H1 (cell line): ENCODE measurements at regions not wholly inside any gene's neighbourhood (a gene's known extent, or its start where the extent isn't known, plus 50 kb on each side); places are given as distances from the start of the nearest gene placed in this dataset.

Experiments used
- CTCF ChIA-PET: fragments of 300-600 bp; sonication (Branson Sonifier 250); formaldehyde crosslinking; loops from one replicate; lab custom pipeline; 2021; ENCODE audit not compliant: partially characterized antibody; lab: Charles Lee
- POLR2A ChIA-PET: fragments of 300-600 bp; sonication (Branson Sonifier 250); formaldehyde crosslinking; loops from one replicate; lab custom pipeline; 2021; ENCODE audit warnings: inconsistent platforms; ENCODE audit not compliant: partially characterized antibody; lab: Charles Lee
- DNase-seq, 2 experiments: peaks; one replicate each; pipeline versions ENCODE4 v3.0.0 to v3.0.0-alpha.2; 2010 to 2022; ENCODE audit warnings: low spot score in 2 of 2, low read depth in 1 of 2, mixed read lengths in 1 of 2
- FAIRE-seq: peaks from 2 replicates; lab custom pipeline; 2011; peaks lifted over from hg19 to GRCh38; lab: Jason Lieb, UNC
- H2AFZ ChIP-seq: 2 replicates; pipeline ENCODE4 v1.8.1; 2012; ENCODE audit warnings: low read length, inconsistent platforms
- H2AK5ac ChIP-seq: 2 replicates; pipeline ENCODE4 v1.6.1; 2013; ENCODE audit warnings: low read depth, low read length
- H2BK120ac ChIP-seq: replicated peaks from 2 replicates; pipeline ENCODE3; 2013; ENCODE audit warnings: low read depth, low read length, inconsistent platforms
- H2BK12ac ChIP-seq: 2 replicates; pipeline ENCODE4 v1.6.1; 2013; ENCODE audit warnings: low read depth, low read length
- H2BK15ac ChIP-seq: 2 replicates; pipeline ENCODE4 v1.6.1; 2013; ENCODE audit warnings: low read length
- H2BK20ac ChIP-seq: 2 replicates; pipeline ENCODE4 v1.6.1; 2013; ENCODE audit warnings: low read length
- H2BK5ac ChIP-seq: 2 replicates; pipeline ENCODE4 v1.6.1; 2013; ENCODE audit warnings: low read depth, low read length
- H3K14ac ChIP-seq: 2 replicates; pipeline ENCODE4 v1.6.1; 2013; ENCODE audit warnings: inconsistent platforms; ENCODE audit not compliant: insufficient read length
- H3K18ac ChIP-seq: 2 replicates; pipeline ENCODE4 v1.6.1; 2013; ENCODE audit warnings: low read length; ENCODE audit errors: extremely low read depth
- H3K23ac ChIP-seq: 2 replicates; pipeline ENCODE4 v1.6.1; 2013; ENCODE audit warnings: inconsistent platforms; ENCODE audit not compliant: insufficient read length
- H3K23me2 ChIP-seq: 2 replicates; pipeline ENCODE4 v1.6.1; 2013; ENCODE audit warnings: low read depth, low read length
- H3K27ac ChIP-seq: 2 replicates; pipeline ENCODE4 v1.6.1; 2011; ENCODE audit warnings: low read depth, low read length, inconsistent platforms
- H3K27me3 ChIP-seq, 4 experiments: replicated peaks in 1 of 4; 1 replicate in 1 of 4; 2 replicates in 3 of 4; pipeline versions ENCODE4 v1.6.1 to v1.8.1; 2011 to 2013; ENCODE audit warnings: low read length in 3 of 4, mild to moderate bottlenecking in 3 of 4, inconsistent platforms in 2 of 4, mixed read lengths in 2 of 4, moderate library complexity in 1 of 4; ENCODE audit not compliant: control insufficient read depth in 3 of 4, insufficient read depth in 3 of 4; ENCODE audit errors: extremely low read depth in 1 of 4
- H3K36me3 ChIP-seq, 4 experiments: 2 replicates each; pipeline versions ENCODE4 v1.6.1 to v1.8.1; 2011 to 2013; ENCODE audit warnings: mild to moderate bottlenecking in 4 of 4, low read length in 3 of 4, moderate library complexity in 2 of 4, control low read depth in 1 of 4, inconsistent platforms in 1 of 4; ENCODE audit not compliant: insufficient read depth in 4 of 4, control insufficient read depth in 2 of 4
- H3K4ac ChIP-seq: replicated peaks from 2 replicates; pipeline ENCODE3; 2013; ENCODE audit warnings: low read length, low read depth, mixed read lengths, inconsistent platforms; ENCODE audit not compliant: insufficient read length
- H3K4me1 ChIP-seq, 4 experiments: replicated peaks in 1 of 4; 1 replicate in 1 of 4; 2 replicates in 3 of 4; pipeline versions ENCODE4 v1.6.1 to v1.8.1; 2011 to 2013; ENCODE audit warnings: low read length in 3 of 4, inconsistent platforms in 2 of 4, mixed read lengths in 1 of 4; ENCODE audit not compliant: insufficient read depth in 4 of 4, control insufficient read depth in 3 of 4
- H3K4me2 ChIP-seq, 2 experiments: 2 replicates each; pipeline versions ENCODE4 v1.6.1 to v1.8.1; 2011 to 2013; ENCODE audit warnings: low read depth in 2 of 2, low read length in 2 of 2, control low read depth in 1 of 2, inconsistent platforms in 1 of 2, mild to moderate bottlenecking in 1 of 2; ENCODE audit not compliant: insufficient read depth in 1 of 2
- H3K4me3 ChIP-seq, 4 experiments: fragments of 200-600, 300-600 bp in 1 of 4; sonication (generic), shearing (Covaris generic), sonication (Bioruptor Twin) in 1 of 4; 2 replicates each; pipeline versions ENCODE4 v1.5.1 to v1.8.1; 2011 to 2016; ENCODE audit warnings: low read length in 4 of 4, low read depth in 3 of 4, control low read depth in 2 of 4, inconsistent platforms in 2 of 4, mild to moderate bottlenecking in 2 of 4, mixed read lengths in 1 of 4, moderate library complexity in 1 of 4; ENCODE audit not compliant: insufficient read depth in 2 of 4; ENCODE audit errors: extremely low read depth in 1 of 4
- H3K56ac ChIP-seq: replicated peaks from 2 replicates; pipeline ENCODE3; 2013; ENCODE audit warnings: low read depth, mild to moderate bottlenecking, mixed read lengths, low read length, inconsistent platforms; ENCODE audit not compliant: insufficient read length
- H3K79me1 ChIP-seq: 2 replicates; pipeline ENCODE4 v1.6.1; 2013; ENCODE audit warnings: low read depth, low read length, control low read depth
- H3K79me2 ChIP-seq, 2 experiments: 2 replicates each; pipeline versions ENCODE4 v1.6.1 to v1.8.1; 2012 to 2013; ENCODE audit warnings: low read length in 2 of 2, mild to moderate bottlenecking in 2 of 2, inconsistent platforms in 1 of 2; ENCODE audit not compliant: insufficient read depth in 2 of 2, control insufficient read depth in 1 of 2
- H3K9ac ChIP-seq, 4 experiments: replicated peaks in 1 of 4; 1 replicate in 1 of 4; 2 replicates in 3 of 4; pipeline versions ENCODE4 v1.6.1 to v1.8.1; 2011 to 2013; ENCODE audit warnings: low read depth in 3 of 4, low read length in 3 of 4, control low read depth in 2 of 4, mild to moderate bottlenecking in 2 of 4, moderate library complexity in 2 of 4, inconsistent platforms in 1 of 4; ENCODE audit errors: extremely low read depth in 1 of 4
- H3K9me3 ChIP-seq, 2 experiments: 2 replicates each; pipeline versions ENCODE4 v1.6.1 to v1.8.1; 2012 to 2013; ENCODE audit warnings: mild to moderate bottlenecking in 2 of 2, moderate library complexity in 2 of 2, control low read depth in 1 of 2, inconsistent platforms in 1 of 2, low read depth in 1 of 2, low read length in 1 of 2, mixed read lengths in 1 of 2; ENCODE audit not compliant: insufficient read depth in 2 of 2
- H4K20me1 ChIP-seq, 2 experiments: replicated peaks in 1 of 2; 2 replicates each; pipeline versions ENCODE3 to v1.8.1; 2011 to 2013; ENCODE audit warnings: inconsistent platforms in 2 of 2, low read length in 2 of 2, mild to moderate bottlenecking in 1 of 2; ENCODE audit not compliant: insufficient read depth in 2 of 2, control insufficient read depth in 1 of 2
- H4K5ac ChIP-seq: 2 replicates; pipeline ENCODE4 v1.6.1; 2013; ENCODE audit warnings: low read length, low read depth, mixed read lengths, inconsistent platforms; ENCODE audit not compliant: insufficient read length
- H4K8ac ChIP-seq: 2 replicates; pipeline ENCODE4 v1.8.0; 2013; ENCODE audit warnings: mild to moderate bottlenecking, moderate library complexity, low read length, inconsistent platforms; ENCODE audit not compliant: insufficient read depth; ENCODE audit errors: extremely low read depth
- H4K91ac ChIP-seq: replicated peaks from 2 replicates; pipeline ENCODE3; 2013; ENCODE audit warnings: low read length, mixed read lengths, inconsistent platforms; ENCODE audit not compliant: insufficient read length
- CHD2 ChIP-seq: IDR thresholded peaks from 2 replicates; pipeline ENCODE4 v1.6.1; 2012; ENCODE audit warnings: low read length, improper control_type of control experiment
- POLR2A ChIP-seq, 2 experiments: IDR thresholded peaks; 1 replicate in 1 of 2; 2 replicates in 1 of 2; pipeline ENCODE4 v1.6.1; 2011; ENCODE audit warnings: low read depth in 2 of 2, low read length in 2 of 2, mild to moderate bottlenecking in 2 of 2; ENCODE audit errors: control extremely low read depth in 1 of 2
- RAD21 ChIP-seq, 2 experiments: IDR thresholded peaks in 1 of 2; conservative IDR thresholded peaks in 1 of 2; 2 replicates each; pipeline ENCODE4 v1.6.1; 2011; ENCODE audit warnings: low read depth in 2 of 2, low read length in 2 of 2, improper control_type of control experiment in 1 of 2, inconsistent platforms in 1 of 2, mild to moderate bottlenecking in 1 of 2, moderate library complexity in 1 of 2
- RNF2 ChIP-seq: fragments of 200-900, 300-1000 bp; sonication (generic); IDR thresholded peaks from 2 replicates; pipeline ENCODE4 v1.7.1; 2016; ENCODE audit warnings: borderline replicate concordance, low read depth, mild to moderate bottlenecking, antibody characterized with exemption, low read length; ENCODE audit not compliant: poor library complexity, severe bottlenecking; ENCODE audit errors: missing control alignments
- SP4 ChIP-seq: IDR thresholded peaks from 2 replicates; pipeline ENCODE4 v1.6.1; 2012; ENCODE audit warnings: low read length, inconsistent platforms
- SRF ChIP-seq: IDR thresholded peaks from 2 replicates; pipeline ENCODE4 v1.6.1; 2011; ENCODE audit warnings: mild to moderate bottlenecking, low read depth, low read length, moderate library complexity
- SUZ12 ChIP-seq: fragments of 200-600 bp; sonication (generic); IDR thresholded peaks from 2 replicates; pipeline ENCODE4 v1.6.1; 2012; ENCODE audit warnings: mild to moderate bottlenecking, inconsistent platforms, low read length, moderate library complexity, mixed read lengths
- WGBS, 2 experiments: shearing (Covaris generic) in 1 of 2; methylation state at CpG; one replicate each; pipeline versions ENCODE4 v1.1.6 to v1.1.7; 2013 to 2015; ENCODE audit warnings: low lambda C conversion rate in 2 of 2, mixed read lengths in 2 of 2, inconsistent platforms in 1 of 2, low coverage in 1 of 2, missing lambda C conversion rate in 1 of 2; ENCODE audit not compliant: insufficient replicate concordance in 2 of 2, insufficient coverage in 1 of 2, insufficient read length in 1 of 2; ENCODE audit errors: extremely low coverage in 1 of 2, missing lambda C conversion rate in 1 of 2; 5-methylcytosine and 5-hydroxymethylcytosine counted together
- TF ChIP-seq, protein P1 (sequence below), 3 experiments: IDR thresholded peaks; 1 replicate in 2 of 3; 2 replicates in 1 of 3; pipeline versions ENCODE4 v1.5.1 to v1.6.1; 2011; ENCODE audit warnings: low read length in 3 of 3, mild to moderate bottlenecking in 3 of 3, inconsistent platforms in 2 of 3, low read depth in 1 of 3, moderate library complexity in 1 of 3; ENCODE audit not compliant: insufficient read depth in 1 of 3; ENCODE audit errors: control extremely low read depth in 1 of 3

DNA sequence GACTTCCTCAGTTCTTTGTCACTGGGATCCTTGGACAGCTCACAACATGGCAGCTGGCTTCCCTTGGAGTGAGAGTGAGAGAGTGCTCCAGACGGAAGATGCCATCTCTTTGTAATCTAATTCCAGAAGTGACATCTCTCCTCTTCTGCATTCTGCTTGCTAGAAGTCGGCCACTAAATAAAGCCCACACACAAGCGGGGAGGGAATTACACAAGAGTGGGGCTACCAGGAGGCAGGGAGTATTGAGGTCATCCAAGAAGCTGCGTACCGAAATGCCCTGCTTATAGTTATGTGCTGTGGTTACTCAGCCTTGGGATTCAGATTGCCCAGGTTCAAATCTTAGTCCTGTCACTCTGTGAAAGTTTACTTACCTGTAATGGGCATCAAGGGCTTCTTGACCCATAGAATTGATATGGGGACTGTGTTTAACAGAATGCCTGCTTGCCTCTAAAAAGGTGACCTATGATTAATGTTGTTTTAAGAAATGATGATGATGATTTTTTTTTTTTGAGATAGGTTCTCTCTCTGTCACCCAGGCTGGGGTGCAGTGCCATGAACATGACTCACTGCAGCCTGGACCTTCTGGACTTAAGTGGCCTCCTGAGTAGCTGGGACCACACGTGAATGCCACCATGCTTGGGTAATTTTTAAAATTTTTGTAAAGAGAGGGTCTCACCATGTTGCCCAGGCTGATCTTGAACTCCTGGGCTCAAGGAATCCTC is 120.9 kb upstream of the HS3ST2 start:
- H3K36me3 ChIP-seq: no peaks in the 10 kb centered on the region
- H3K56ac ChIP-seq: no peak overlapping the region
- no peak overlapping the region for H4K8ac ChIP-seq
- H2AK5ac ChIP-seq: no peak overlapping the region
- H3K9ac ChIP-seq: no peak overlapping the region
- DNase-seq: no peak
- no peaks in the 10 kb centered on the region for H4K20me1 ChIP-seq
- H2BK15ac ChIP-seq: no peak overlapping the region
- no peak overlapping the region for H2BK20ac ChIP-seq
- TF ChIP-seq RNF2: no peak
- no peak for TF ChIP-seq RAD21 (IDR thresholded peaks at IDR 0.05 in 1 of 2, conservative IDR thresholded peaks at IDR 0.05 in 1 of 2; ENCODE audit: low read depth in 2 of 2, low read length in 2 of 2)
- no peak for TF ChIP-seq SP4
- TF ChIP-seq, protein P1, sequence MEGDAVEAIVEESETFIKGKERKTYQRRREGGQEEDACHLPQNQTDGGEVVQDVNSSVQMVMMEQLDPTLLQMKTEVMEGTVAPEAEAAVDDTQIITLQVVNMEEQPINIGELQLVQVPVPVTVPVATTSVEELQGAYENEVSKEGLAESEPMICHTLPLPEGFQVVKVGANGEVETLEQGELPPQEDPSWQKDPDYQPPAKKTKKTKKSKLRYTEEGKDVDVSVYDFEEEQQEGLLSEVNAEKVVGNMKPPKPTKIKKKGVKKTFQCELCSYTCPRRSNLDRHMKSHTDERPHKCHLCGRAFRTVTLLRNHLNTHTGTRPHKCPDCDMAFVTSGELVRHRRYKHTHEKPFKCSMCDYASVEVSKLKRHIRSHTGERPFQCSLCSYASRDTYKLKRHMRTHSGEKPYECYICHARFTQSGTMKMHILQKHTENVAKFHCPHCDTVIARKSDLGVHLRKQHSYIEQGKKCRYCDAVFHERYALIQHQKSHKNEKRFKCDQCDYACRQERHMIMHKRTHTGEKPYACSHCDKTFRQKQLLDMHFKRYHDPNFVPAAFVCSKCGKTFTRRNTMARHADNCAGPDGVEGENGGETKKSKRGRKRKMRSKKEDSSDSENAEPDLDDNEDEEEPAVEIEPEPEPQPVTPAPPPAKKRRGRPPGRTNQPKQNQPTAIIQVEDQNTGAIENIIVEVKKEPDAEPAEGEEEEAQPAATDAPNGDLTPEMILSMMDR (IDR thresholded peaks at IDR 0.05; ENCODE audit: control extremely low read depth in 1 of 3, insufficient read depth in 1 of 3, low read depth in 1 of 3, low read length in 3 of 3): 0 out of 4 replicates have a peak, but pooled peaks of 1 of the 3 experiments have one; percentile 1
- TF ChIP-seq SRF: no peak
- no peak for TF ChIP-seq SUZ12
- no peak for TF ChIP-seq CHD2
- TF ChIP-seq POLR2A (IDR thresholded peaks at IDR 0.05; ENCODE audit: control extremely low read depth in 1 of 2, low read depth in 2 of 2, low read length in 2 of 2): no peak
- WGBS, 2 experiments: 90% methylated on average over 6 of the region's 6 CpGs; no CpG with 5 or more reads in 1 of the 2 experiments
- H3K23ac ChIP-seq: no peak overlapping the region
- H4K91ac ChIP-seq: no peak overlapping the region
- H2BK12ac ChIP-seq: no peak overlapping the region
- H3K4me2 ChIP-seq: no peak overlapping the region
- no peaks in the 10 kb centered on the region for H3K9me3 ChIP-seq
- H3K14ac ChIP-seq: no peak overlapping the region
- H3K4me1 ChIP-seq: no peaks in the 10 kb centered on the region
- H3K23me2 ChIP-seq: no peaks in the 10 kb centered on the region
- no peak overlapping the region for H3K27ac ChIP-seq
- no peak overlapping the region for H3K18ac ChIP-seq
- H3K4ac ChIP-seq: no peak overlapping the region
- H2BK5ac ChIP-seq: no peak overlapping the region
- ChIA-PET CTCF (interaction anchor here (0.5 to 2.2 kb wide), 3 partner anchors 19 to 1534 kb away, joined by 3 to 4 read pairs (median 4); no protein-coding TSS in a partner anchor), POLR2A (no interaction called here)
- FAIRE-seq: no peak
- no peak overlapping the region for H3K4me3 ChIP-seq
- H3K79me1 ChIP-seq: no peaks in the 10 kb centered on the region
- H3K27me3 ChIP-seq: no peaks in the 10 kb centered on the region
- H2BK120ac ChIP-seq: no peak overlapping the region
- no peak overlapping the region for H2AFZ ChIP-seq
- no peak overlapping the region for H4K5ac ChIP-seq
- H3K79me2 ChIP-seq: no peaks in the 10 kb centered on the region
